HUES48 (cell line): ENCODE measurements at regions not wholly inside any gene's neighbourhood (a gene's known extent, or its start where the extent isn't known, plus 50 kb on each side); places are given as distances from the start of the nearest gene placed in this dataset.
"Not testable (repeated sequence)": the region's sequence is repeated elsewhere in the genome, so short reads cannot be mapped to it uniquely, and the experiment has no call there.

Experiments used
- H3K27ac ChIP-seq: one replicate; pipeline ENCODE4 v1.7.0; 2013; ENCODE audit warnings: low read depth, low read length, inconsistent platforms
- H3K27me3 ChIP-seq: 2 replicates; pipeline ENCODE4 v1.6.1; 2013; ENCODE audit warnings: mild to moderate bottlenecking, low read length; ENCODE audit not compliant: control insufficient read depth, insufficient read depth
- H3K36me3 ChIP-seq: 2 replicates; pipeline ENCODE4 v1.6.1; 2013; ENCODE audit warnings: low read length; ENCODE audit not compliant: control insufficient read depth, insufficient read depth
- H3K4me1 ChIP-seq: 2 replicates; pipeline ENCODE4 v1.6.1; 2013; ENCODE audit warnings: mild to moderate bottlenecking, low read length; ENCODE audit not compliant: control insufficient read depth, insufficient read depth
- H3K4me3 ChIP-seq: 2 replicates; pipeline ENCODE4 v1.5.1; 2013; ENCODE audit warnings: mild to moderate bottlenecking, low read depth, low read length
- H3K9ac ChIP-seq: 2 replicates; pipeline ENCODE4 v1.6.1; 2013; ENCODE audit warnings: mild to moderate bottlenecking, low read depth, low read length, moderate library complexity
- H3K9me3 ChIP-seq: 2 replicates; pipeline ENCODE4 v1.6.1; 2013; ENCODE audit warnings: low read length; ENCODE audit not compliant: control insufficient read depth, insufficient read depth

GRCh38 chr21:5044812-5045211 lies 5476.6 kb upstream of the TPTE start:
- not testable (repeated sequence) for H3K4me1 ChIP-seq, H3K9ac ChIP-seq, H3K36me3 ChIP-seq, H3K4me3 ChIP-seq, H3K27ac ChIP-seq, H3K9me3 ChIP-seq, H3K27me3 ChIP-seq

- not testable (repeated sequence) for H3K9me3 ChIP-seq, H3K36me3 ChIP-seq, H3K4me1 ChIP-seq, H3K9ac ChIP-seq, H3K27ac ChIP-seq, H3K27me3 ChIP-seq, H3K4me3 ChIP-seq
These were observed 5469.9 kb upstream of the TPTE start for GRCh38 chr21:5051303-5052018.

GRCh38 chr21:5055027-5055754 lies 5466.2 kb upstream of the TPTE start:
- H3K9me3 ChIP-seq, H3K4me3 ChIP-seq, H3K9ac ChIP-seq, H3K27me3 ChIP-seq, H3K36me3 ChIP-seq, H3K4me1 ChIP-seq, H3K27ac ChIP-seq: not testable (repeated sequence)

GRCh38 chr21:5055996-5056962 lies 5465.1 kb upstream of the TPTE start:
- not testable (repeated sequence) for H3K27ac ChIP-seq, H3K4me1 ChIP-seq, H3K27me3 ChIP-seq, H3K9me3 ChIP-seq, H3K36me3 ChIP-seq, H3K4me3 ChIP-seq, H3K9ac ChIP-seq

- not testable (repeated sequence) for H3K36me3 ChIP-seq, H3K9me3 ChIP-seq, H3K27me3 ChIP-seq, H3K4me3 ChIP-seq, H3K4me1 ChIP-seq, H3K27ac ChIP-seq, H3K9ac ChIP-seq
These were observed 5464.3 kb upstream of the TPTE start for GRCh38 chr21:5057077-5057476.

GRCh38 chr21:5060364-5061083 lies 5460.9 kb upstream of the TPTE start:
- H3K9me3 ChIP-seq, H3K36me3 ChIP-seq, H3K9ac ChIP-seq, H3K4me1 ChIP-seq, H3K27ac ChIP-seq, H3K27me3 ChIP-seq, H3K4me3 ChIP-seq: not testable (repeated sequence)

- not testable (repeated sequence) for H3K36me3 ChIP-seq, H3K27me3 ChIP-seq, H3K27ac ChIP-seq, H3K9ac ChIP-seq, H3K4me1 ChIP-seq, H3K9me3 ChIP-seq, H3K4me3 ChIP-seq
These were observed 5456.7 kb upstream of the TPTE start for GRCh38 chr21:5064581-5065142.

GRCh38 chr21:5065240-5066211 lies 5455.9 kb upstream of the TPTE start:
- not testable (repeated sequence) for H3K9me3 ChIP-seq, H3K4me1 ChIP-seq, H3K27ac ChIP-seq, H3K27me3 ChIP-seq, H3K4me3 ChIP-seq, H3K9ac ChIP-seq, H3K36me3 ChIP-seq

GRCh38 chr21:5066682-5067251 lies 5454.6 kb upstream of the TPTE start:
- not testable (repeated sequence) for H3K9me3 ChIP-seq, H3K4me3 ChIP-seq, H3K36me3 ChIP-seq, H3K27me3 ChIP-seq, H3K9ac ChIP-seq, H3K27ac ChIP-seq, H3K4me1 ChIP-seq
